ENCODE measurements at regions not wholly inside any gene's neighbourhood (a gene's known extent, or its start where the extent isn't known, plus 50 kb on each side); places are given as distances from the start of the nearest gene placed in this dataset.

DNA sequence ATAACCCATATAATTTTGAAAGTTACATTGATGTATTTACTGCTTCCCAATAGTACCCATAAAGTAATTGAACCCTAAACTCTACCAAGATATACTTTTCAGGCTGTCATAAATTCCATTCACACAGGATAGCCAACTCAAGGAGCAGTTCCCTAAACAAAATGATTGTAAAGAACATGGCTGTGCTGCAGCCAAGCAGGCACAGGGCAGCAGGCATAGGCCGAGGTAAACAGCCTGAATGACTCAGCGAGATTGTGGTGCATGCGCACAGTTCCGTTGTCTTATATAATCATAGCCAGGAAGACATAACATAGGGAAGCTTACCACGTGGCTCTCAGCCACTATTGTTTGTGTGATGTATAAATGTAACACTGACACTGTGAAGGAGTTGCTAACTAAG is 344.9 kb downstream of the FSCB start (continued):
- TF ChIP-seq, protein P1, sequence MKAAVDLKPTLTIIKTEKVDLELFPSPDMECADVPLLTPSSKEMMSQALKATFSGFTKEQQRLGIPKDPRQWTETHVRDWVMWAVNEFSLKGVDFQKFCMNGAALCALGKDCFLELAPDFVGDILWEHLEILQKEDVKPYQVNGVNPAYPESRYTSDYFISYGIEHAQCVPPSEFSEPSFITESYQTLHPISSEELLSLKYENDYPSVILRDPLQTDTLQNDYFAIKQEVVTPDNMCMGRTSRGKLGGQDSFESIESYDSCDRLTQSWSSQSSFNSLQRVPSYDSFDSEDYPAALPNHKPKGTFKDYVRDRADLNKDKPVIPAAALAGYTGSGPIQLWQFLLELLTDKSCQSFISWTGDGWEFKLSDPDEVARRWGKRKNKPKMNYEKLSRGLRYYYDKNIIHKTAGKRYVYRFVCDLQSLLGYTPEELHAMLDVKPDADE (IDR thresholded peaks at IDR 0.05): no peak
- no peak for TF ChIP-seq EZH2 (IDR thresholded peaks at IDR 0.05; ENCODE audit: low read depth, unreplicated experiment)
- no peak for TF ChIP-seq POLR2AphosphoS5 (IDR thresholded peaks at IDR 0.05; ENCODE audit: low read depth)
- no peak for TF ChIP-seq NANOG (IDR thresholded peaks at IDR 0.05; ENCODE audit: borderline replicate concordance)
- no peak for TF ChIP-seq CREB1 (CRISPR knock-in tag; IDR thresholded peaks at IDR 0.05; ENCODE audit: low read depth)
- TF ChIP-seq STAT1 (IDR thresholded peaks at IDR 0.05; ENCODE audit: unreplicated experiment): no peak
- TF ChIP-seq ZNF331 (CRISPR knock-in tag; IDR thresholded peaks at IDR 0.05; ENCODE audit: low read depth): no peak
- TF ChIP-seq JUNB (IDR thresholded peaks at IDR 0.05; ENCODE audit: unreplicated experiment): no peak

DNA sequence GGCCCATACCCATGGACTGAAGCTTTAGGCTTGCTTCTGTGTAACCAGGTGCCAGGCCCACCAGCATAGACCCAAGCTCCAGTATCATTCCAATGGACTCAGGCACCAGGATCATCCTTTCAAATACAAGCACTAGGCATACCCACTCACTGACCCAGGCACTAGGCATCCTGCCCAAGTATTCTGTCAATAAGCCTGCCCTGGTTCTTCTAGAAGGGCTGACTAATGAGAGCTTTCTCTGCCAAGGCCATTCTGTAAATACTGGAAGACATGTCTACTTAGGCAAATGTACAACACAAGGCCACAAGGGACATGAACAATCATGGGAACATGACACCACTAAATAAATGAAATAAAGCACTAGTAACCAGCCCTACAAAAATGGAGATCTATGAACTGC is 352.2 kb downstream of the FSCB start:
- no peaks in the 10 kb centered on the region for H3K9me2 ChIP-seq (ENCODE audit: insufficient read depth)
- no peak for ATAC-seq
- no peak overlapping the region for H3K27ac Mint-ChIP-seq
- no peak for TF ChIP-seq ZNF114 (CRISPR knock-in tag; IDR thresholded peaks at IDR 0.05)
- TF ChIP-seq POLR2AphosphoS5 (IDR thresholded peaks at IDR 0.05; ENCODE audit: low read depth): no peak
- no peak for TF ChIP-seq JUNB (IDR thresholded peaks at IDR 0.05; ENCODE audit: unreplicated experiment)
- TF ChIP-seq NANOG (IDR thresholded peaks at IDR 0.05; ENCODE audit: borderline replicate concordance): no peak
- TF ChIP-seq CREB1 (CRISPR knock-in tag; IDR thresholded peaks at IDR 0.05; ENCODE audit: low read depth): no peak
- TF ChIP-seq, protein P2, sequence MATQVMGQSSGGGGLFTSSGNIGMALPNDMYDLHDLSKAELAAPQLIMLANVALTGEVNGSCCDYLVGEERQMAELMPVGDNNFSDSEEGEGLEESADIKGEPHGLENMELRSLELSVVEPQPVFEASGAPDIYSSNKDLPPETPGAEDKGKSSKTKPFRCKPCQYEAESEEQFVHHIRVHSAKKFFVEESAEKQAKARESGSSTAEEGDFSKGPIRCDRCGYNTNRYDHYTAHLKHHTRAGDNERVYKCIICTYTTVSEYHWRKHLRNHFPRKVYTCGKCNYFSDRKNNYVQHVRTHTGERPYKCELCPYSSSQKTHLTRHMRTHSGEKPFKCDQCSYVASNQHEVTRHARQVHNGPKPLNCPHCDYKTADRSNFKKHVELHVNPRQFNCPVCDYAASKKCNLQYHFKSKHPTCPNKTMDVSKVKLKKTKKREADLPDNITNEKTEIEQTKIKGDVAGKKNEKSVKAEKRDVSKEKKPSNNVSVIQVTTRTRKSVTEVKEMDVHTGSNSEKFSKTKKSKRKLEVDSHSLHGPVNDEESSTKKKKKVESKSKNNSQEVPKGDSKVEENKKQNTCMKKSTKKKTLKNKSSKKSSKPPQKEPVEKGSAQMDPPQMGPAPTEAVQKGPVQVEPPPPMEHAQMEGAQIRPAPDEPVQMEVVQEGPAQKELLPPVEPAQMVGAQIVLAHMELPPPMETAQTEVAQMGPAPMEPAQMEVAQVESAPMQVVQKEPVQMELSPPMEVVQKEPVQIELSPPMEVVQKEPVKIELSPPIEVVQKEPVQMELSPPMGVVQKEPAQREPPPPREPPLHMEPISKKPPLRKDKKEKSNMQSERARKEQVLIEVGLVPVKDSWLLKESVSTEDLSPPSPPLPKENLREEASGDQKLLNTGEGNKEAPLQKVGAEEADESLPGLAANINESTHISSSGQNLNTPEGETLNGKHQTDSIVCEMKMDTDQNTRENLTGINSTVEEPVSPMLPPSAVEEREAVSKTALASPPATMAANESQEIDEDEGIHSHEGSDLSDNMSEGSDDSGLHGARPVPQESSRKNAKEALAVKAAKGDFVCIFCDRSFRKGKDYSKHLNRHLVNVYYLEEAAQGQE (IDR thresholded peaks at IDR 0.05; ENCODE audit: unreplicated experiment): no peak
- no peak for TF ChIP-seq EZH2phosphoT487 (IDR thresholded peaks at IDR 0.05; ENCODE audit: unreplicated experiment)
- no peak for TF ChIP-seq EZH2 (IDR thresholded peaks at IDR 0.05; ENCODE audit: low read depth, unreplicated experiment)
- TF ChIP-seq ZNF331 (CRISPR knock-in tag; IDR thresholded peaks at IDR 0.05; ENCODE audit: low read depth): no peak
- TF ChIP-seq, protein P3, sequence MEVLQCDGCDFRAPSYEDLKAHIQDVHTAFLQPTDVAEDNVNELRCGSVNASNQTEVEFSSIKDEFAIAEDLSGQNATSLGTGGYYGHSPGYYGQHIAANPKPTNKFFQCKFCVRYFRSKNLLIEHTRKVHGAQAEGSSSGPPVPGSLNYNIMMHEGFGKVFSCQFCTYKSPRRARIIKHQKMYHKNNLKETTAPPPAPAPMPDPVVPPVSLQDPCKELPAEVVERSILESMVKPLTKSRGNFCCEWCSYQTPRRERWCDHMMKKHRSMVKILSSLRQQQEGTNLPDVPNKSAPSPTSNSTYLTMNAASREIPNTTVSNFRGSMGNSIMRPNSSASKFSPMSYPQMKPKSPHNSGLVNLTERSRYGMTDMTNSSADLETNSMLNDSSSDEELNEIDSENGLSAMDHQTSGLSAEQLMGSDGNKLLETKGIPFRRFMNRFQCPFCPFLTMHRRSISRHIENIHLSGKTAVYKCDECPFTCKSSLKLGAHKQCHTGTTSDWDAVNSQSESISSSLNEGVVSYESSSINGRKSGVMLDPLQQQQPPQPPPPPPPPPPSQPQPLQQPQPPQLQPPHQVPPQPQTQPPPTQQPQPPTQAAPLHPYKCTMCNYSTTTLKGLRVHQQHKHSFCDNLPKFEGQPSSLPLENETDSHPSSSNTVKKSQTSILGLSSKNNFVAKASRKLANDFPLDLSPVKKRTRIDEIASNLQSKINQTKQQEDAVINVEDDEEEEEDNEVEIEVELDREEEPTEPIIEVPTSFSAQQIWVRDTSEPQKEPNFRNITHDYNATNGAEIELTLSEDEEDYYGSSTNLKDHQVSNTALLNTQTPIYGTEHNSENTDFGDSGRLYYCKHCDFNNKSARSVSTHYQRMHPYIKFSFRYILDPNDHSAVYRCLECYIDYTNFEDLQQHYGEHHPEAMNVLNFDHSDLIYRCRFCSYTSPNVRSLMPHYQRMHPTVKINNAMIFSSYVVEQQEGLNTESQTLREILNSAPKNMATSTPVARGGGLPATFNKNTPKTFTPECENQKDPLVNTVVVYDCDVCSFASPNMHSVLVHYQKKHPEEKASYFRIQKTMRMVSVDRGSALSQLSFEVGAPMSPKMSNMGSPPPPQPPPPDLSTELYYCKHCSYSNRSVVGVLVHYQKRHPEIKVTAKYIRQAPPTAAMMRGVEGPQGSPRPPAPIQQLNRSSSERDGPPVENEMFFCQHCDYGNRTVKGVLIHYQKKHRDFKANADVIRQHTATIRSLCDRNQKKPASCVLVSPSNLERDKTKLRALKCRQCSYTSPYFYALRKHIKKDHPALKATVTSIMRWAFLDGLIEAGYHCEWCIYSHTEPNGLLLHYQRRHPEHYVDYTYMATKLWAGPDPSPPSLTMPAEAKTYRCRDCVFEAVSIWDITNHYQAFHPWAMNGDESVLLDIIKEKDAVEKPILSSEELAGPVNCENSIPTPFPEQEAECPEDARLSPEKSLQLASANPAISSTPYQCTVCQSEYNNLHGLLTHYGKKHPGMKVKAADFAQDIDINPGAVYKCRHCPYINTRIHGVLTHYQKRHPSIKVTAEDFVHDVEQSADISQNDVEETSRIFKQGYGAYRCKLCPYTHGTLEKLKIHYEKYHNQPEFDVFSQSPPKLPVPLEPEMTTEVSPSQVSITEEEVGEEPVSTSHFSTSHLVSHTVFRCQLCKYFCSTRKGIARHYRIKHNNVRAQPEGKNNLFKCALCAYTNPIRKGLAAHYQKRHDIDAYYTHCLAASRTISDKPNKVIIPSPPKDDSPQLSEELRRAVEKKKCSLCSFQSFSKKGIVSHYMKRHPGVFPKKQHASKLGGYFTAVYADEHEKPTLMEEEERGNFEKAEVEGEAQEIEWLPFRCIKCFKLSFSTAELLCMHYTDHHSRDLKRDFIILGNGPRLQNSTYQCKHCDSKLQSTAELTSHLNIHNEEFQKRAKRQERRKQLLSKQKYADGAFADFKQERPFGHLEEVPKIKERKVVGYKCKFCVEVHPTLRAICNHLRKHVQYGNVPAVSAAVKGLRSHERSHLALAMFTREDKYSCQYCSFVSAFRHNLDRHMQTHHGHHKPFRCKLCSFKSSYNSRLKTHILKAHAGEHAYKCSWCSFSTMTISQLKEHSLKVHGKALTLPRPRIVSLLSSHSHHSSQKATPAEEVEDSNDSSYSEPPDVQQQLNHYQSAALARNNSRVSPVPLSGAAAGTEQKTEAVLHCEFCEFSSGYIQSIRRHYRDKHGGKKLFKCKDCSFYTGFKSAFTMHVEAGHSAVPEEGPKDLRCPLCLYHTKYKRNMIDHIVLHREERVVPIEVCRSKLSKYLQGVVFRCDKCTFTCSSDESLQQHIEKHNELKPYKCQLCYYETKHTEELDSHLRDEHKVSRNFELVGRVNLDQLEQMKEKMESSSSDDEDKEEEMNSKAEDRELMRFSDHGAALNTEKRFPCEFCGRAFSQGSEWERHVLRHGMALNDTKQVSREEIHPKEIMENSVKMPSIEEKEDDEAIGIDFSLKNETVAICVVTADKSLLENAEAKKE (CRISPR knock-in tag; IDR thresholded peaks at IDR 0.05): no peak
- TF ChIP-seq, protein P4, sequence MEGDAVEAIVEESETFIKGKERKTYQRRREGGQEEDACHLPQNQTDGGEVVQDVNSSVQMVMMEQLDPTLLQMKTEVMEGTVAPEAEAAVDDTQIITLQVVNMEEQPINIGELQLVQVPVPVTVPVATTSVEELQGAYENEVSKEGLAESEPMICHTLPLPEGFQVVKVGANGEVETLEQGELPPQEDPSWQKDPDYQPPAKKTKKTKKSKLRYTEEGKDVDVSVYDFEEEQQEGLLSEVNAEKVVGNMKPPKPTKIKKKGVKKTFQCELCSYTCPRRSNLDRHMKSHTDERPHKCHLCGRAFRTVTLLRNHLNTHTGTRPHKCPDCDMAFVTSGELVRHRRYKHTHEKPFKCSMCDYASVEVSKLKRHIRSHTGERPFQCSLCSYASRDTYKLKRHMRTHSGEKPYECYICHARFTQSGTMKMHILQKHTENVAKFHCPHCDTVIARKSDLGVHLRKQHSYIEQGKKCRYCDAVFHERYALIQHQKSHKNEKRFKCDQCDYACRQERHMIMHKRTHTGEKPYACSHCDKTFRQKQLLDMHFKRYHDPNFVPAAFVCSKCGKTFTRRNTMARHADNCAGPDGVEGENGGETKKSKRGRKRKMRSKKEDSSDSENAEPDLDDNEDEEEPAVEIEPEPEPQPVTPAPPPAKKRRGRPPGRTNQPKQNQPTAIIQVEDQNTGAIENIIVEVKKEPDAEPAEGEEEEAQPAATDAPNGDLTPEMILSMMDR (conservative IDR thresholded peaks at IDR 0.05; ENCODE audit: low read depth in 2 of 2): no peak
- TF ChIP-seq STAT1 (IDR thresholded peaks at IDR 0.05; ENCODE audit: unreplicated experiment): no peak

More for the DNA sequence above, 352.2 kb downstream of the FSCB start:
- Mint-ChIP-seq H3K36me3 (ENCODE audit: low read depth) (no peaks in the 10 kb centered on the region), H3K4me1 (no peaks in the 10 kb centered on the region), H3K9me3 (peaks cover 10% of the 10 kb centered on the region; the same call in 2 of the 3 replicates), H3K4me3 (no peak overlapping the region), H3K27me3 (ENCODE audit: insufficient read depth, low read depth, poor library complexity) (no peaks in the 10 kb centered on the region)
- H2AFZ ChIP-seq: no peak overlapping the region
- H3K4me2 ChIP-seq: no peak overlapping the region
- DNase-seq (ENCODE audit: low spot score): no peak
- H3F3A ChIP-seq (replicated peaks; ENCODE audit: low read depth): no peaks in the 10 kb centered on the region
- no peaks in the 10 kb centered on the region for H3K27me3 ChIP-seq (ENCODE audit: insufficient read depth)
- no peaks in the 10 kb centered on the region for H3K4me1 ChIP-seq (ENCODE audit: insufficient read depth)
- H3K36me3 ChIP-seq (ENCODE audit: insufficient read depth): no peaks in the 10 kb centered on the region
- H3K79me2 ChIP-seq (replicated peaks; ENCODE audit: insufficient read depth): no peaks in the 10 kb centered on the region
- H4K20me1 ChIP-seq (replicated peaks; ENCODE audit: insufficient read depth): no peaks in the 10 kb centered on the region
- no peak overlapping the region for H3K27ac ChIP-seq (ENCODE audit: low read depth)
- H3K4me3 ChIP-seq: no peak overlapping the region

Data from GM23338 (cell line).